Activated CD8-positive, alpha-beta memory T cell treated with anti-CD3 and anti-CD28 coated beads, Interleukin-2, amount 10 ng/mL, durations not matched to agents 7 days and 5 days (primary cell): ENCODE measurements at regions not wholly inside any gene's neighbourhood (a gene's known extent, or its start where the extent isn't known, plus 50 kb on each side); places are given as distances from the start of the nearest gene placed in this dataset.
"Not testable (repeated sequence)": the region's sequence is repeated elsewhere in the genome, so short reads cannot be mapped to it uniquely, and the experiment has no call there.

Experiments used
- ATAC-seq: fragments of 150-1000 bp; cut with Tn5 transposase; one replicate; pipeline ENCODE4 v1.10.0; 2021; ENCODE audit warnings: moderate library complexity
- CTCF ChIA-PET: fragments of 350-600 bp; sonication (Branson Sonifier 250); formaldehyde crosslinking; loops from one replicate; lab custom pipeline; 2021; ENCODE audit warnings: antibody characterized with exemption; lab: Charles Lee
- DNase-seq: peaks from one replicate; pipeline ENCODE4 v3.0.0-alpha.2; 2020
- H3K27ac Mint-ChIP-seq: one replicate; pipeline ENCODE4 v1.8.0; 2021; ENCODE audit warnings: mild to moderate bottlenecking, mixed read lengths
- H3K27me3 Mint-ChIP-seq: one replicate; pipeline ENCODE4 v1.8.0; 2021; ENCODE audit warnings: mixed read lengths
- H3K36me3 Mint-ChIP-seq: one replicate; pipeline ENCODE4 v1.8.0; 2021; ENCODE audit warnings: mild to moderate bottlenecking, mixed read lengths
- H3K4me1 Mint-ChIP-seq: one replicate; pipeline ENCODE4 v1.8.0; 2021; ENCODE audit warnings: mixed read lengths
- H3K4me3 Mint-ChIP-seq: one replicate; pipeline ENCODE4 v1.8.0; 2021; ENCODE audit warnings: mild to moderate bottlenecking, moderate library complexity, mixed read lengths
- H3K9me3 Mint-ChIP-seq: one replicate; pipeline ENCODE4 v1.8.0; 2022; ENCODE audit warnings: low read depth, mixed read lengths

DNA sequence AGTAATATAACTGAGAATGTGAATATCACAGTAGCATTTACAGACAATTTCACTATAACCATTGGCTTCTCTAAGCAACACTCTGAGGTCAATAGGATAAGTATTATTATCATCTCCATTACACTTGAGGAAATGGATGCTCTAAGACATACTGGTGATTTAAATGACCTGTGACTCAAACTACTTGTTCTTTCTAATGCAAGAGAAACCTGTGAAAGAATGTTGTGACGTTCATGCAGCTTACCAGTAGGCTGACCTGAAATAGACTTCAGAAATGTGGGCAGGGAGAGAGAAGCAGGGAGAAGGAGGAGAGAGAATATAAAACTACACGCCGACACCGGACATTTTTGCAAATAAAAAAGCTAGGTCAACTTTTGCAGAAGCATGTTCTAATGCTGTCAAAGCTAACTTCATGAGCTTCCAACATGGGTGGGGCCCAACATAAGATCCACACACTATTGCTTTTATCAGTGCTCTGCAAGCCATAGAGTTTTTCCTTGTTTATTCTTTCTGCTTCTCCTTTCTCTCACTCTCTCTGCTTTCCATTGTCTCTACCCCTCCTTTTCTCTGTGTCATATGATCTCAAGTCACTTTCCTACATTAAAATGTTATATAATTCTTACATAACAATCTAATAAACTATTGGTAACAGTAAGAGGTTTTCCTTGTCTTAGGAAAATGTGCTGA is 217.6 kb upstream of the FN1 start:
- Mint-ChIP-seq H3K27ac (no peak overlapping the region), H3K9me3 (no peaks in the 10 kb centered on the region), H3K36me3 (no peaks in the 10 kb centered on the region), H3K4me3 (no peak overlapping the region), H3K27me3 (no peaks in the 10 kb centered on the region), H3K4me1 (no peaks in the 10 kb centered on the region)
- DNase-seq, result no peak
- ATAC-seq, result no peak
- CTCF ChIA-PET, result no interaction called here

DNA sequence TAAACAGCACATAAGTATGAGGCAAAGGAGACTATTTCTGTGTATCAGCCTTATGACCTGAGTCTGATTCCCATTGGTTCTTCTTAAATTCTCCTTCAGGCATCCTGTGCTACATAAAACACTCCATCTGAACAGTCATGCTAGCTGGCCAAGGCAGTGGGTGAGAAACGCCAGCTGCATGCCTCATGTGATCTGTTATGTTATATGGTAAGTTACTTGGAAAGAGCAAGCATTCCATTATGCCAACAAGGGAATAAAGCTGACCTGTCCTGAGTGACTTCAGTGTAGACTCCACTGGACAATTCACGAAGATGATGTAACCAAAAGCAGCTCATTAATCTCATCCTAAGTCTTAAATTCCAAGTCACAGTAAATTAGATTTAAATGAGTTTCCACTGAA is 216.5 kb upstream of the FN1 start:
- H3K27me3 Mint-ChIP-seq, result no peaks in the 10 kb centered on the region
- DNase-seq, result no peak
- no peak for ATAC-seq
- H3K4me3 Mint-ChIP-seq, result no peak overlapping the region
- H3K4me1 Mint-ChIP-seq, result no peaks in the 10 kb centered on the region
- no peak overlapping the region for H3K27ac Mint-ChIP-seq
- no peaks in the 10 kb centered on the region for H3K9me3 Mint-ChIP-seq
- H3K36me3 Mint-ChIP-seq, result no peaks in the 10 kb centered on the region
- CTCF ChIA-PET, result no interaction called here

DNA sequence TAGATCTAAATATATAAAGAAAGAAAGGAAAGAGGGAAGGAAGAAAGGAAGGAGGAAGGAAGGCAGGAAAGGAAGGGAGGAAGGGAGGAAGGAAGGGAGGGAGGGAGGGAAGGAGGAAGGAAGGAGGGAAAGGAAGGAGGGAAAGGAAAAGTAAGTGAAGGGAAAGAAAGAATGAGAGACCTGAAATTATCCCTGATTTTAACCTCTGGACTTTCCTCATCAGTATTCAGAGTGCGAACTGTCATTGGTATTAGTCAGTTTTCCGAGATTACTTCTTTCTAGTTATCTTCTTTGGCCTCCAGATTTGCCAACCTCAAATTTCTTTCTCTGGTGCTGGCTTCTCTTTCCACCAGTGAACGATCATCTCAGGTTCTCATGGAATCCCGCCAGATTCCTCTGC is 215.5 kb upstream of the FN1 start:
- Mint-ChIP-seq H3K27me3 (no peaks in the 10 kb centered on the region), H3K9me3 (no peaks in the 10 kb centered on the region), H3K4me1 (no peaks in the 10 kb centered on the region), H3K4me3 (no peak overlapping the region), H3K27ac (no peak overlapping the region), H3K36me3 (no peaks in the 10 kb centered on the region)
- DNase-seq (no peak), ATAC-seq (no peak)
- CTCF ChIA-PET, result no interaction called here

DNA sequence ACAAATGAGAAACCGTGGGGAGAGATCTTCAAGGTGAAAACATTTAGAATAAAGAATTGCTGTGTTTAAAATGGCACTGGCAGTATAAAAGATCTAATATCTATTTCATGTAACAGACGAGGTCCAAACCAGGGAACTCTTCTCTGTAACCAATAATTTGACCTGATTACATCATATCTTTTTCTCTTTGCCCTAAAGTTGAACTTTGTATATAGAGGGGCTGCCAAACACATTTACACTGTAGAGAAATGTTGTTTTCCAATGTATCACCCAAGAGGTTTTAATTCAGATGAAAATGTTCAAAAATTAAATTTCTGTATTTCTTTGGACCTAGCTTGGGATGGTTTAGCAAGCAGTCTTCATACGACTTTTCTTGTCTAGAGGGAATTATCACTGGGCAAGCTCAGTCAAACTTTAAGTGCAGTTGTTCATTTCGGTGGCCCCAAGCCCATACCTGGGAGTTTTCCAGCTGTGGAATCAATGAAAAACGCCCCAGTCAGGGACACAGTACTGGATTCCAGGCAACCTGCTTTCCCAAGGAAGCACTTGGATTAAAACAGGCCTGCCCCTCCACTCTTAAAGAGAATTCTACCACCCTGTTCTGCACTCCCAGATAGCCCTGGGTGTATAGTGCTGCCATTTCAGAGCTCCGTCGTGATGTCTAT is 208.5 kb upstream of the FN1 start:
- no peak overlapping the region for H3K4me3 Mint-ChIP-seq
- CTCF ChIA-PET, result no interaction called here

DNA sequence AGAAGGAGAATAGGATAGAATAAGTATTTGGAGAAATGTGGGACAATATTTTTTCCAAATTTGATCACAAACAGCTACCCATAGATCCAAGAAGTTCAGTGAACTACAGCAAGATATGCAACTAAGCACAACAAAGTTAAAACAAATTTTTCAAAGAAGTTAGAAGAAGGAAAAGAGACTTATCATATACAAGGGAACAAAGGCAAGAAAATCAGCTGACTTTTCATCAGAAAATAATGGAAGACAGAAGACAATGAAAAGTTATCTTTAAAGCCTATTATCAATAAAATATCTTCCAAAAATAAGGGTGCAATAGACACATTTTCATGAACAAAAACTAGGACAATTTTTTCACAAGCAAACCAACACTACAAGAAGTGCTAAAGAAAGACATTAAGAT is 202.8 kb upstream of the FN1 start:
- CTCF ChIA-PET, result no interaction called here
- DNase-seq (no peak), ATAC-seq (no peak)
- Mint-ChIP-seq H3K27me3 (no peaks in the 10 kb centered on the region), H3K36me3 (no peaks in the 10 kb centered on the region), H3K27ac (no peak overlapping the region), H3K4me3 (no peak overlapping the region), H3K4me1 (no peaks in the 10 kb centered on the region), H3K9me3 (peaks cover 4% of the 10 kb centered on the region)

More for the DNA sequence above, 208.5 kb upstream of the FN1 start:
- no peaks in the 10 kb centered on the region for H3K4me1 Mint-ChIP-seq
- no peak overlapping the region for H3K27ac Mint-ChIP-seq
- no peaks in the 10 kb centered on the region for H3K9me3 Mint-ChIP-seq
- DNase-seq (no peak), ATAC-seq (no peak)
- no peaks in the 10 kb centered on the region for H3K27me3 Mint-ChIP-seq
- H3K36me3 Mint-ChIP-seq, result no peaks in the 10 kb centered on the region

DNA sequence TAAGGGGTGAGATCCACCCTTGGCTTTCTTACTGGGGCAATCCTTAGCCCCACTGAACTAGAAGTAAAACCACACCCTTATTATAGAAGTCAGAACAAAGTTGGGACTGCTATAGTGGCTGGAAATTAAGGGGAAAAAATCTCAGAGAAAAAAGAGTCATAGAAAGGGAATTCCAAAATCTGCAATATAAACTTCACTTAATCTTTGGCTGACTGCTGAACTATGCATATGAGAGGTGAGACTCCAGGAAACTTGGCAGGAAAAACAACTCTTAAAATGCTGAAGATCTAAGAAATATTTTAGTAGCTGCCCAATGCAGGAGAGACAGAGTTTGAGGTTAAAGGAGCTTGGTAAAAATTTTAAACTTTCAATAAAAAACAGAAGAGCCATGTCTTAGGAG is 201.8 kb upstream of the FN1 start:
- H3K36me3 Mint-ChIP-seq, result no peaks in the 10 kb centered on the region
- CTCF ChIA-PET, result no interaction called here
- ATAC-seq (no peak), DNase-seq (no peak)
- no peak overlapping the region for H3K27ac Mint-ChIP-seq
- no peak overlapping the region for H3K4me3 Mint-ChIP-seq
- H3K4me1 Mint-ChIP-seq, result no peaks in the 10 kb centered on the region
- H3K9me3 Mint-ChIP-seq, result peaks cover 7% of the 10 kb centered on the region
- no peaks in the 10 kb centered on the region for H3K27me3 Mint-ChIP-seq

DNA sequence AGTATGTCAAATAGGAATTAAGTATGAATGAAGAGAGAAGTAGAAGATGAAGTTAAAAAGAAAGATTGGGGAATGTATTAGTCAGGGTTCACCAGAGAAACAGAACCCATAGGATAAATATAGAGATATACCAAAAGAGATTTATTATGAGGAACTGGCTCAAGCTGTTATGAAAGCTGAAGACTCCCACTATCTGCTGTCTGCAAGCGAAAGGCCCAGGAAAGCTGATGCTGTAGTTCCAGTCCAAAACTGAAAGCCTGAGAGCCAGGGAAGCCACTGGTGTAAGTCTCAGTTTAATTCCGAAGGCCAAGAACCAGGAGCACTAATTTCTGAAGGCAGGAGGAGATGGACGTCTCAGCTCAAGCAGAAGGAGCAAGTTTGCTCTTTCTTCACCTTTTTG is 200.9 kb upstream of the FN1 start:
- H3K4me3 Mint-ChIP-seq, result no peak overlapping the region
- no peaks in the 10 kb centered on the region for H3K27me3 Mint-ChIP-seq
- H3K4me1 Mint-ChIP-seq, result no peaks in the 10 kb centered on the region
- H3K9me3 Mint-ChIP-seq, result peaks cover 9% of the 10 kb centered on the region
- no peaks in the 10 kb centered on the region for H3K36me3 Mint-ChIP-seq
- no peak overlapping the region for H3K27ac Mint-ChIP-seq
- ATAC-seq (no peak), DNase-seq (no peak)
- CTCF ChIA-PET, result no interaction called here

DNA sequence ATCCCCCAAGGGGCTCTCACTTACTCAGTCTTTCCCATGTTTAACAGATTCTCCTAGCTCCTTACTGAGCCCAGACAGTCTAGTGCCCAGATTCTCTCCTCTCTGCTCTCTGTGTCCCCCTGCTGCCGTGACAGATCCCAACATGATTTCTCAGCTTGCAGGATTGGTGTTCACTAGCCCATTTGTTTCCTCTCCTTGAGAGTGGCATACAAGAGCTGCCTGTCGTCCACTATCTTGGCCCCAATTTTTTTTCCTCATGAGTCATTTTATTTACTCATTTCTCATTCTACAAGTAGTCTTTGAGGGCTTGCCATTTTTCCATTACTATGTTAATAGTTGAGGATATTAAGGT is 199.9 kb upstream of the FN1 start:
- no peaks in the 10 kb centered on the region for H3K27me3 Mint-ChIP-seq
- no peaks in the 10 kb centered on the region for H3K36me3 Mint-ChIP-seq
- CTCF ChIA-PET, result no interaction called here
- ATAC-seq (no peak), DNase-seq (no peak)
- H3K9me3 Mint-ChIP-seq, result peaks cover 9% of the 10 kb centered on the region
- H3K4me3 Mint-ChIP-seq, result no peak overlapping the region
- no peaks in the 10 kb centered on the region for H3K4me1 Mint-ChIP-seq
- H3K27ac Mint-ChIP-seq, result no peak overlapping the region

DNA sequence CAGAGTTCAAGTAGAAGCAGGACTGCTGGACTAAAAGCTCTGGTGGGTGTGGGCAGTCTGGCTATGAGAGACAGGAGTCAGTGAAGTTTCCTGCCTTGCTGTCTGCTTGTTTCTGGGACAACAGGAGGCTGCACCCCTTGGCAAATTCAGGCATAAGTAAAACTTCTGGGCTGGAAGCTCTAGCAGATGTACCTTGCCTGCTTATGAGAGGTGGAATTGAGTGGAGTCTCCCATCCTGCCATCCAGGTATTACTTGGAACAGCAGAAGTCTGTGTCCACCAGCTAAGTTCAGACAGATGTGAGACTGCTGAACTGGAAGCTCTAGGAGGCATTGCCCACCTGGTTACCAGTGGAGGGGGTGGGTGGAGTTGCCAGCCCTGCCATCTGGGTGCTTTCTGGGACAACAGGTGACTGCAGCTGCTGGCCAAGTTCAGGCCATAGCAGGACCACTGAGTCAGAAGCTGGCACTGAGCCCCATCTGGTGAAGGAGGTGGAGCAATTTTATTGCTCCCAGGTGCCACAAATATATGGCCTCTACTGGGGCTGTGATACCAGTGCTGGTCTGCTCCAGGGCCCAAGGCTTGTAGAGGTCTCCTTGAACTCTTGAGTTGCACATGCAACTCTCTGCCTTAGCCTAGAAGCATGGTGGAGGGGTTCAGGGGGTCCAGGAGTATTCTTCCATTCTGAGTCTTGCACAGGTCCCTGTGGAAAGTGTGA is 199.4 kb upstream of the FN1 start:
- no peaks in the 10 kb centered on the region for H3K4me1 Mint-ChIP-seq
- H3K27ac Mint-ChIP-seq, result no peak overlapping the region
- peaks cover 9% of the 10 kb centered on the region for H3K9me3 Mint-ChIP-seq
- CTCF ChIA-PET, result no interaction called here
- H3K36me3 Mint-ChIP-seq, result no peaks in the 10 kb centered on the region
- no peak for DNase-seq
- no peaks in the 10 kb centered on the region for H3K27me3 Mint-ChIP-seq
- no peak for ATAC-seq
- H3K4me3 Mint-ChIP-seq, result no peak overlapping the region

DNA sequence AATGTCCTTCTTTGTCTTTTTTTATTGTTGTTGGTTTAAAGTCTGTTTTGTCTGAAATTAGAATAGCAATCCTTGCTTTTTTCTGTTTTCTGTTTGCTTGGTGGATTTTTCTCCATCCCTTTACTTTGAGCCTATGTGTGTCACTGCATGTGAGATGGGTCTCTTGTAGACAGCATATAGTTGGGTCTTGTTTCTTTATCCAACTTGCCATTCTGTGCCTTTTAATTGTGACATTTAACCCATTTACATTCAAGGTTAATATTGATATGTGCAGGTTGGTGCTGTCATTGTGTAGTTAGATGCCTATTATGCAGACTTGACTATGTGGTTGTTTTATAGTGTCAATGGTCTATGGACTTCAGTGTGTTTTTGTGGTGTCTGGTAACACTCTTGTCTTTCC is 197.5 kb upstream of the FN1 start:
- no peaks in the 10 kb centered on the region for H3K4me1 Mint-ChIP-seq

DNA sequence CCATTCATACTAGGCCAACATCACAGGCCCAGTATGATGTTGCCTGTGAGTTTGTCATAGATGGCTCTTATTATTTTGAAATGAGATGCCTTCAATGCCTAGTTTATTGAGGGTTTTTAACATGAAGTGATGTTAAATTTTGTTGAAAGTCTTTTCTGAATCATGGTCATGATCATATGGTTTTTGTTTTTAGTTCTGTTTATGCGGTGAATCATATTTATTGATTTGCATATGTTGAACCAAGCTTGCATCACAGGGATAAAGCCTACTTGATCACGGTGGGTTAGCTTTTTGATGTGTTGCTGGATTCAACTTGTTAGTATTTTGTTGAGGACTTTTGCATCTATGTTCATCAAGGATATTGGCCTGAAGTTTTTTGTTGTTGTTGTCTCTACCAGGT is 195.8 kb upstream of the FN1 start:
- Mint-ChIP-seq H3K27me3 (no peaks in the 10 kb centered on the region), H3K27ac (no peak overlapping the region), H3K4me1 (no peaks in the 10 kb centered on the region), H3K36me3 (no peaks in the 10 kb centered on the region), H3K4me3 (no peak overlapping the region), H3K9me3 (peaks cover 9% of the 10 kb centered on the region)
- DNase-seq (no peak), ATAC-seq (no peak)
- CTCF ChIA-PET, result no interaction called here

More for the DNA sequence above, 197.5 kb upstream of the FN1 start:
- no peaks in the 10 kb centered on the region for H3K36me3 Mint-ChIP-seq
- no peaks in the 10 kb centered on the region for H3K27me3 Mint-ChIP-seq
- no peak overlapping the region for H3K4me3 Mint-ChIP-seq
- DNase-seq, result no peak
- no peak for ATAC-seq
- H3K9me3 Mint-ChIP-seq, result peaks cover 9% of the 10 kb centered on the region
- CTCF ChIA-PET, result no interaction called here
- H3K27ac Mint-ChIP-seq, result no peak overlapping the region

DNA sequence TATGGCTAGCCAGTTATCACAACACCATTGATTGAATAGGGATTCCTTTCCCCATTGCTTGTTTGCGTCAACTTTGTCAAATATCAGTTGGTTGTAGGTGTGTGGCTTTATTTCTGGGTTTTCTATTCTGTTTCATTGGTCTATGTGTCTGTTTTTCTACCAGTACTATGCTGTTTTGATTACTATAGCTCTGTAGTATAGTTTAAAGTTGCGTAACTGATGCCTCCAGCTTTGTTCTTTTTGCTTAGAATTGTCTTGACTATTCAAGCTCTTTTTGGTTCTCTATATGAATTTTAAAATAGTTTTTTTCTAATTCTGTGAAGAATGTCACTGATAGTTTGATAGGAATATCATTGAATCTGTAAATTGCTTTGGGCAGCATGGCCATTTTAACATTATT is 194.9 kb upstream of the FN1 start:
- CTCF ChIA-PET, ATAC-seq, H3K9me3 Mint-ChIP-seq, H3K27me3 Mint-ChIP-seq, H3K4me1 Mint-ChIP-seq, H3K4me3 Mint-ChIP-seq, DNase-seq, H3K36me3 Mint-ChIP-seq, H3K27ac Mint-ChIP-seq: not testable (repeated sequence)

DNA sequence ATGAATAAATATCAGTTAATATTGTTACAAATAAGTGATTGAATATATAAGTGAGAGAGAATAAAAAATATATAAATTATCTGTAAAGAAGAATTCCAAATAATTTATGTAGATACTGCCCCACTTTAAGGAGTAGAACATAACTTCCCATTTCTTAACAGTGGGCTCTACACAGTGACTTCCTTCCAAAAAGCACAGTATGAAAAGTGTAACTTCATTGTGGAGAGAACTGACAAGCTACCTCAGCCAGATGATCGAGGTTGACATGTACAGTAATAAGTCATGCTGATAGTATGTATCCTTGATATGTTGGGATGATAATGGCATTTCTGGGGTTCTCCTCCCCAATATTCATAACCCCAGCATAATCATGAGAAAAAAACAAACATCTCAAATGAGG is 191.9 kb upstream of the FN1 start:
- H3K9me3 Mint-ChIP-seq, result peaks cover 3% of the 10 kb centered on the region
- DNase-seq (no peak), ATAC-seq (no peak)
- no peaks in the 10 kb centered on the region for H3K27me3 Mint-ChIP-seq
- CTCF ChIA-PET, result no interaction called here
- H3K4me1 Mint-ChIP-seq, result no peaks in the 10 kb centered on the region
- no peak overlapping the region for H3K27ac Mint-ChIP-seq
- no peaks in the 10 kb centered on the region for H3K36me3 Mint-ChIP-seq
- no peak overlapping the region for H3K4me3 Mint-ChIP-seq

DNA sequence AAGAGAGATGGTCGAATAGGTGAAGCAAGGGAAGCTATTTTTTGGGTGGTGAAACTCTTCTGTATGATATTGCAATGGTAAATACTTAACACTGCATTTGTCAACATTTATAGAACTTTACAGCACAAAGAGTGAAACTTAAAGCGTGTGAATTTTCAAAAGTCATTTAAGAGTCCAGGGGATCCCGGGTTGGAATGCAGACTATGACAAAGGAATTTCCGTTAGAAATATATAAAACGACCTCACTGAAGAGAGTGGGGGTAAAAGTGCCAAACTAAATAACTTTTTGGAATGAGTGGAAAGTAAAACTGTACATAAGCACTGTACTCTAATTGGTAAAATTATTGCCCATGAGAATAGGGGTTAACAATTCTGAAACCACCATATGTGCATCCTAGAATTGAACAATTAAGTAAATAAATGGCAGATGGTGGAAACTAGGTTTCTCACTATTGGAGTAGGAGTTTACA is 191.0 kb upstream of the FN1 start:
- no peak for DNase-seq
- no peak for ATAC-seq
- Mint-ChIP-seq H3K27ac (no peak overlapping the region), H3K4me3 (no peak overlapping the region), H3K4me1 (no peaks in the 10 kb centered on the region), H3K36me3 (no peaks in the 10 kb centered on the region), H3K9me3 (no peaks in the 10 kb centered on the region), H3K27me3 (no peaks in the 10 kb centered on the region)
- CTCF ChIA-PET, result no interaction called here
